Stimulated activated naive B cell treated with anti-CD40 and anti-IgM and Interleukin-4, amounts not matched to agents 10 μg/mL and 1 μg/mL and 100 μg/mL, for 72 hours (primary cell): ENCODE measurements at regions not wholly inside any gene's neighbourhood (a gene's known extent, or its start where the extent isn't known, plus 50 kb on each side); places are given as distances from the start of the nearest gene placed in this dataset.

ENCODE experiments used
- ATAC-seq, 2 donors: fragments of 150-1000 bp; cut with Tn5 transposase; replicated peaks; 2 replicates each; pipeline ENCODE4 v1.10.0; 2021; ENCODE audit warnings: moderate library complexity in 1 of 2
- DNase-seq: peaks from one replicate; pipeline ENCODE4 v3.0.0; 2021
- H3K27ac Mint-ChIP-seq: one replicate; pipeline ENCODE4 v1.8.0; 2022; ENCODE audit warnings: mild to moderate bottlenecking, mixed read lengths
- H3K27me3 Mint-ChIP-seq, 2 donors: one replicate each; pipeline ENCODE4 v1.8.0; 2022; ENCODE audit warnings: mixed read lengths in 2 of 2
- H3K36me3 Mint-ChIP-seq, 2 donors: one replicate each; pipeline ENCODE4 v1.8.0; 2022; ENCODE audit warnings: mixed read lengths in 2 of 2, mild to moderate bottlenecking in 1 of 2
- H3K4me1 Mint-ChIP-seq, 2 donors: one replicate each; pipeline ENCODE4 v1.8.0; 2022; ENCODE audit warnings: mixed read lengths in 2 of 2, mild to moderate bottlenecking in 1 of 2
- H3K4me3 Mint-ChIP-seq, 2 donors: one replicate each; pipeline ENCODE4 v1.8.0; 2022; ENCODE audit warnings: mild to moderate bottlenecking in 2 of 2, mixed read lengths in 2 of 2, moderate library complexity in 1 of 2
- H3K9me3 Mint-ChIP-seq, 2 donors: one replicate each; pipeline ENCODE4 v1.8.0; 2022; ENCODE audit warnings: mixed read lengths in 2 of 2, mild to moderate bottlenecking in 1 of 2

DNA sequence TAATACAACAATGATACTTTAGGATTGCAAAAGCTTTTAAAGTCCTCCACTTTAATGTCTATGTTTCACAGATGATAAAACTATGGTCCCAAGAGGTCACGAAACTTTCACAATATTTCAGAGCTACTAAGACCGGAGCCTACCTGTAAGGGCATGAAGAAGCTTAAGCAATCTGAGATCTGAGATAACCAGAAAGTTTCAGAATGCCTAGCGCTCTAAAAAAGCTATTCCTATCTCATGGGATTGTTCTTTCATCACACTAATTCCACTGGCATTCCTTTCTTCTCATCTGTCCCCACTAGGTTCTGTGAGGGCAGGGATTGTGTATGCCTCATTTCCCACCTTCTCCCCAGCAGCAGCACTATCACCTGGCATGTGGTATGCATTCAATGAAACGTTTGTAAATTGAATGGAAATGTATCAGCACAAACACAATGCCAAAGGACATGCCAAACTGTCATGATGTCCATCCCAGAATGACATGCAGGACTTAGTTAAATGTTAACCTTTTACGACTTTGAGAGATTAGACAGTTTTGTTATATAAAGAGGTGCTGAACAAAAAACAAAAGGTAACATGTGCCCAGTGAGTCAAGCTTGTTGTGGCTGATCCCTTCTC, 104.7 kb upstream of the NR2F2 start:
- peaks cover 5 to 6% of the 10 kb centered on the region in 2 donors for H3K9me3 Mint-ChIP-seq
- no peak overlapping the region for H3K27ac Mint-ChIP-seq
- no peak overlapping the region for H3K4me3 Mint-ChIP-seq
- H3K27me3 Mint-ChIP-seq, result no peaks in the 10 kb centered on the region
- H3K4me1 Mint-ChIP-seq, result no peaks in the 10 kb centered on the region
- ATAC-seq, result no peak
- H3K36me3 Mint-ChIP-seq, result no peaks in the 10 kb centered on the region
- no peak for DNase-seq

DNA sequence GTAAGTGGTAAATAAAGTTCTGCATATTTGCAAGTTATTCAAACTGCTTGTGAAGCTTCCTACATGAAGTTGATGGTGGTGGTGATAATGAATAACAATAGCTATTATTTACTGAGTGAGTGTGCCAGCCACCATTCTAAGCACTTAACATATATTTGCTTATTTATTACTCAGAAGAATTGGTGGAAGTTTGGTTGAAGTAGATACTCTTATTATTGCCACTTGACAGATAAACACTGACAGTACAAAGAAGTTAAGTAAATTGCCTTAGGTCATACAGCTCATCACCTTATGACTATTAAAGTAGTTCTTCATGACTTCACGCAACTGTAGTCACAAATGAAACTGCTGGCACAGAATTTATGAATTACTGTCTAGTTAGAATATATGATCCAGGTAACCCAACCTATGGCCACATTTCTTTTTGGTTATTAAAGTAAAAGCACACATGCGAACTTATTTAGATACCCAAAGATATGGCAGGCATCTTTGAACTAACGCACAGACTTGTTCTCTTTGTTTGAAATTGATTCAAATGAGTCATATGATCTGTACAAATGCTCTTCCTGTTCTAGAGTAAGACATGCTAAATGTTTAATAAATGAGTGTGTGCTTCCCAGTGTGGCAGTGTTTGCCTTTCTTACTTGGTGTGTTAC, 99.8 kb upstream of the NR2F2 start:
- Mint-ChIP-seq H3K4me3 (no peak overlapping the region), H3K27me3 (no peaks in the 10 kb centered on the region), H3K36me3 (no peaks in the 10 kb centered on the region), H3K9me3 (peaks cover 5 to 6% of the 10 kb centered on the region in 2 donors), H3K4me1 (no peaks in the 10 kb centered on the region), H3K27ac (no peak overlapping the region)
- ATAC-seq (no peak), DNase-seq (no peak)

DNA sequence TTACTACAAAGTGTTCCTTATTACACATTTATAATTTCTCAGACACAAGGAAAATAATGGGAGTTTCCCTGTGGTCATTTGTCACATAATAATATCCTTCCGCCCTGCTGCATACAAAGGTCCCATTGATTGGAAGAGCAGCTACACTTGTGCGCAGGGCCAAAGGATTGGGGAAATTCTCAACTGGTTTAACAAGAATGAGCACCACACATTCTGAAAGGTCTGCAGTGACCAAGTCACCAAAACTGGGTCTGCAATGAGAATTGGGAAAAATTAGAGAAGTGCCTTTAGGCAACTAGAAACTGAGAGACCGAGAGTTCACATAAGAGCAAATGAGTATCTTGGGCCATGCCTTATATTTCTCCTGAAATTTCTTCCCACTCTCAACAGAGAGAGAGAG, 98.2 kb upstream of the NR2F2 start:
- no peaks in the 10 kb centered on the region for H3K4me1 Mint-ChIP-seq
- H3K36me3 Mint-ChIP-seq, result no peaks in the 10 kb centered on the region
- no peaks in the 10 kb centered on the region for H3K27me3 Mint-ChIP-seq
- ATAC-seq (no peak), DNase-seq (no peak)
- peaks cover 5 to 6% of the 10 kb centered on the region in 2 donors for H3K9me3 Mint-ChIP-seq
- no peak overlapping the region for H3K27ac Mint-ChIP-seq
- no peak overlapping the region for H3K4me3 Mint-ChIP-seq

DNA sequence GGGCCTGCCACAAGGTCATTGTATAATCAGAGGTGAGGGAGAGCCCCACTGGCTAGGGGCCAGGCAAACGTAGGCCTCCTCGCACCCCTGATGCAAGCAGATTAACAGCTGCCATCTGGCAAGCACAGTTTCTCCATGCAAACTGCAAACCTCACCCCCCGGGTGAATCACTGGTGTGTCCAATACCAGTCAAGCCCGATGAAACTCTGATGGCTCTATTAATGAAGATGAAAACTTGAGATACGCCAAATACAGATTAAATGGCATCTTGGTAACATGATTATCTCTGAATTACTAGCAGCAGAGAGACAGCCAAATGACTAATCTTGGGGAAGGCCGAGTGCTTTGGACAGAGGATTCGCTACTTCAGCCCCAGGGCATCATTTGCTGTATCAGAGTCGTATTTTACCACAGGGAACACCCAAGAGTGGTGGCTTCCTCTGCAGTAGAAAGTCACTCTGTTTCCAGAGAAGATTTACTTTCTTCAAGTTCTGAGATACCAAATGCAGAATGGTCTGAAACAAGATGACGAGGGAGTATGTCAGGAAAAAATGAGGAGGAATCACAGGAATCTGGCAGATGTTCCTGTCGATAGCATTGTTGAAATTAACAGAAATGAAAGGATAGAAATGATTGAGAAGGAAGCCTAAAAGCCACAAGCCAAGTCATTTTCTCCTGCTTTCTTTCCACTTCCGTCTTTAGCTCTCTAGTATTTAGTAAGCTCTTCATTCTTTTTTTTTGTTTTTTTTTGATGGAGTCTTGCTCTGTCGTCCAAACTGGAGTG, 96.2 kb upstream of the NR2F2 start:
- no peak for DNase-seq
- Mint-ChIP-seq H3K4me3 (no peak overlapping the region), H3K36me3 (no peaks in the 10 kb centered on the region), H3K9me3 (peaks cover 0 to 2% of the 10 kb centered on the region in 2 donors), H3K27ac (no peak overlapping the region), H3K4me1 (no peaks in the 10 kb centered on the region), H3K27me3 (no peaks in the 10 kb centered on the region)
- no peak for ATAC-seq

DNA sequence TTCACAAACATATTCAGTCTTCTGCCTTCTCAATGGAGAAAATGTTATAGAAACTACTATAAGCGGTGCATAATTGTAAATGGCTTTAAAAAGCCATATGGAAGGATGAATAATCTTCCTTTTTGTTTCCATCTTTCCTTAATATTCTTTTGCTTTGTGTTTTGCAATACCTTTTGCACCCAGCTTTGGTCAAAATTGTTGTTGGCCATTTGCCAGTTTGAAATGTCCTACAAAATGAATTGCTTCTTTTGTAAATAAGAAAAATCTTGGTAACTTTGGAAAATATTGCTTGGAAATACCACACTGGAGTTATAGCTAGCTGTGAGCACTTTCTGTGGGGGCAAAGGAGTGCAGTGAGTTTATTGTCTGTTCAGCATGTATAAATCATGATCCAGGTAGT, 93.5 kb upstream of the NR2F2 start:
- H3K27ac Mint-ChIP-seq, result no peak overlapping the region
- H3K27me3 Mint-ChIP-seq, result no peaks in the 10 kb centered on the region
- no peaks in the 10 kb centered on the region for H3K36me3 Mint-ChIP-seq
- DNase-seq, result no peak
- H3K4me1 Mint-ChIP-seq, result no peaks in the 10 kb centered on the region
- no peak for ATAC-seq
- H3K9me3 Mint-ChIP-seq, result no peaks in the 10 kb centered on the region
- H3K4me3 Mint-ChIP-seq, result no peak overlapping the region

DNA sequence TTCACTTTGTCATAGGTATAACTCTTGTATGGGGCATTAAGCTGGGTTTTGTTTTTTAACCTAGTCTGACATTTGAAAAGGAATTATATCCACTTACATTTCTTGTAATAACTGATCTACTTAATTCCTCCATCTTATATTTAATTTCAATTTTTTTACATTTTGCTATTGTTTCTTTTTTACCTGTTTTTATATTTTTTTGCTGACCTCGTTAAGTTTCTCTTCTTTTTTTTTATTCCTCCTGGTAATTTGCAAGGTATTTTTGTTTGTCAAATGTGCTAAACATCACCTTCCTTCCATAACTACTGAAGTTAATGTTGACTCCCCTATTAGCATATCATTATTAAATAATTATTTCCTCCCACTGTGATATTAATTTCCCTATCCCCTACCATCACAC, 87.7 kb upstream of the NR2F2 start:
- ATAC-seq, result no peak
- H3K9me3 Mint-ChIP-seq, result peaks cover 7 to 10% of the 10 kb centered on the region in 2 donors
- H3K27ac Mint-ChIP-seq, result no peak overlapping the region
- H3K4me3 Mint-ChIP-seq, result no peak overlapping the region
- peaks cover 0 to 4% of the 10 kb centered on the region in 2 donors for H3K27me3 Mint-ChIP-seq
- H3K4me1 Mint-ChIP-seq, result no peaks in the 10 kb centered on the region
- DNase-seq, result no peak
- no peaks in the 10 kb centered on the region for H3K36me3 Mint-ChIP-seq

DNA sequence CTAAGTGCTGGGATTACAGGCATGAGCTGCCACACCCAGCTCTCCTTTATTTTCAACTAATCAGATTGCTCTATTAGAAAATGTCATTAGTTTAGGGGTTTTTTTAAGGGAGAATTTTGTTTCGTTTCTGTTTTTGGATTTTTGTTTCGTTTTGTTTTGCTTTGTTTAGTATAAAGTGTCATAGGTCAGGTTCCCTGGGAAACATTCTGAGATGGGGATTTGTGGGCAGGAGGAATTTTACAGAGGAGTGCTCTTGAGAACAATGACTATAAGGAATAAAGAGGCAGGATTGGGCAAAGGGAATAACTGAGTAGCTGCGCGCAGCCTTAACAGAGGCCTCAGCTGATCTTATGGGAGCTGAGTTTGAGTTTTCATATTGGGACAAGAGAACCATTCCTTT, 86.8 kb upstream of the NR2F2 start:
- H3K27ac Mint-ChIP-seq, result no peak overlapping the region
- H3K27me3 Mint-ChIP-seq, result peaks cover 0 to 4% of the 10 kb centered on the region in 2 donors
- ATAC-seq (no peak), DNase-seq (no peak)
- H3K4me3 Mint-ChIP-seq, result no peak overlapping the region
- no peaks in the 10 kb centered on the region for H3K4me1 Mint-ChIP-seq
- no peaks in the 10 kb centered on the region for H3K36me3 Mint-ChIP-seq
- peaks cover 7 to 10% of the 10 kb centered on the region in 2 donors for H3K9me3 Mint-ChIP-seq

DNA sequence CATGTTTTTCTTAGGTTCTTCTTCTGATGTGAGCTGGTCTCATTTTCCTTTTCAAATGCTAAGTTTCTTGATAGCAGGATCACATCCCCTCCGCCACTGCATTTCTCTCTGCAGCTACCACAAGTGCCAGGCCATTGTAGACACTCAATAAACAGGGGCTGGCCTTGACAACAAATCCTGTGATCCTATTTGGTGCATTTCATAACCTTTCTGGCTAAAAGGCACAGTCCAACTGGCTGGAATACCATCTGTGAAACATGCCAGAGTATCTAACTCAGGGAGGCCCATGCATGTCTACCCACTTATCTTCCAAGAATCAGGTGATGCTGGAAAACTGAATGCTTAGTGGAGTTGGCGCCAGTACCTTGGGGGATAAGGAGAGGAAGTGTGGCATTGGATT, 85.2 kb upstream of the NR2F2 start:
- Mint-ChIP-seq H3K9me3 (peaks cover 7 to 10% of the 10 kb centered on the region in 2 donors), H3K36me3 (no peaks in the 10 kb centered on the region), H3K27me3 (peaks cover 0 to 4% of the 10 kb centered on the region in 2 donors), H3K27ac (no peak overlapping the region), H3K4me1 (no peaks in the 10 kb centered on the region), H3K4me3 (no peak overlapping the region)
- ATAC-seq (no peak), DNase-seq (no peak)

DNA sequence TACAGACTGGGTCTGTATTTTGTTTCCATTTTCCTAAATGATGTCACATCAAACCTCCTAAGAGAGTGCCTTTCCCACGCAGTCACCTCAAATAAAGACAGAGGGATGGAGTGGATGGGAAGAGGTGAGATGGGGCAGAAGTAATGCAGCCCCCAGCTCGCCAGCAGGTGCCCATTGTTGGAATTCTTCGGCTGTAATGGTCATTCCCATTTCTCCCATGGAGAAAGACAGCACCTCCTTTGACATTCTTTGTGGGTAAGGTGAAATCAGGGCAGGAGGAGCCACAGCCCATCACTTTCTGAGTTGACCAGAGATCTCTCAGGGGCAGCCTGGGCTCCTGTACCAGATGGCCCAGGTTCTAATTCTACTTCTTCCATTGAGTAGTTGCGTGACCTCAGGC, 84.4 kb upstream of the NR2F2 start:
- Mint-ChIP-seq H3K36me3 (no peaks in the 10 kb centered on the region), H3K4me1 (no peaks in the 10 kb centered on the region), H3K4me3 (no peak overlapping the region), H3K27me3 (peaks cover 0 to 4% of the 10 kb centered on the region in 2 donors), H3K9me3 (peaks cover 7 to 10% of the 10 kb centered on the region in 2 donors), H3K27ac (no peak overlapping the region)
- DNase-seq (no peak), ATAC-seq (no peak)

DNA sequence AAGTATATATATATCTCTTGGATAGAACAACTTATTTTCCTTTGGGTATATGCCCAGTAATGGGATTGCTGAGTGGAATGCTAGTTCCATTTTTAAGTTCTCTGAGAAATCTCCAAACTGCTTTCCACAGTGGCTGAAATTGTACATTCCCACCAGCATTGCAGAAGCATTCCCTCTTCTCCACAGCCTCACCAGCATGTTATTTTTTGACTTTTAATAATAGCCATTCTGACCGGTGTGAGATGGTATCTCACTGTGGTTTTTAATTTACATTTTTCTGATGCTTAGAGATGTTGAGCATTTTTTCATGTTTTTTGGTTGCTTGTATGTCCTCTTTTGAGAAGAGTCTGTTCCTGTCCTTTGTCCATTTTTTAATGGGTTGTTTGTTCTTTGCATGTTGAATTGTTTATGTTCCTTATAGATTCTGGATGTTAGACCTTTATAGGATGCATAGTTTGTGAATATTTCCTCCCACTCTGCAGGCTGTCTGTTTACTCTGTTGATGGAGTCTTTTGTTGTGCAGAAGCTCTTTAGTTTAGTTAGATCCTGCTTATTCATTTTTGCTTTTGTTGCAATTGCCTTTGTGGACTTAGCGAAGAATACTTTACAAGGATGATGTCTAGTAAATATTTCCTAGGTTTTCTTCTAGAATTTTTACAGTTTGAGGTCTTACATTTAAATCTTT, 82.7 kb upstream of the NR2F2 start:
- no peaks in the 10 kb centered on the region for H3K36me3 Mint-ChIP-seq
- no peak overlapping the region for H3K4me3 Mint-ChIP-seq
- H3K4me1 Mint-ChIP-seq, result no peaks in the 10 kb centered on the region
- peaks cover 10% of the 10 kb centered on the region in 2 donors for H3K9me3 Mint-ChIP-seq
- peaks cover 4% of the 10 kb centered on the region in 2 donors for H3K27me3 Mint-ChIP-seq
- ATAC-seq (no peak), DNase-seq (no peak)
- H3K27ac Mint-ChIP-seq, result no peak overlapping the region

DNA sequence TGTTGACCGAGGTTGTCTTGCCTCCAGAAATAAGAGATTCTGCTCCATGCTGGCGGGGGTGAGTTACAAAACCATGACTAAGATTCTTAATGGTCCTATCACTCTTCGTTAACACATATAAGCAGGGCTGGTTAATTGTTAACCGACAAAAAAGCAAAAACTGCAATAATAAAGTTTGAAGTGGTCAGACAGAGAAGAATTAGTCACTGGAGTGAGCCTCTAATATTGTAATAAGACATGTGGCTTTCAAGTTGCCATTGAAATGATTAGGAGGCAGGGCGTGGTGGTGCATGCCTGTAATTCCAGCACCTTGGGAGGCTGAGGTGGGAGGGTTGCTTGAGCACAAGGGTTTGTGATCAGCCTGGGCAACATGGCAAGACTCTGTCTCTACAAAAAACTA, 78.4 kb upstream of the NR2F2 start:
- Mint-ChIP-seq H3K4me1 (no peaks in the 10 kb centered on the region), H3K36me3 (no peaks in the 10 kb centered on the region), H3K4me3 (no peak overlapping the region), H3K27me3 (peaks cover 0 to 4% of the 10 kb centered on the region in 2 donors), H3K9me3 (peaks cover 0 to 4% of the 10 kb centered on the region in 2 donors), H3K27ac (no peak overlapping the region)
- no peak for ATAC-seq
- no peak for DNase-seq

DNA sequence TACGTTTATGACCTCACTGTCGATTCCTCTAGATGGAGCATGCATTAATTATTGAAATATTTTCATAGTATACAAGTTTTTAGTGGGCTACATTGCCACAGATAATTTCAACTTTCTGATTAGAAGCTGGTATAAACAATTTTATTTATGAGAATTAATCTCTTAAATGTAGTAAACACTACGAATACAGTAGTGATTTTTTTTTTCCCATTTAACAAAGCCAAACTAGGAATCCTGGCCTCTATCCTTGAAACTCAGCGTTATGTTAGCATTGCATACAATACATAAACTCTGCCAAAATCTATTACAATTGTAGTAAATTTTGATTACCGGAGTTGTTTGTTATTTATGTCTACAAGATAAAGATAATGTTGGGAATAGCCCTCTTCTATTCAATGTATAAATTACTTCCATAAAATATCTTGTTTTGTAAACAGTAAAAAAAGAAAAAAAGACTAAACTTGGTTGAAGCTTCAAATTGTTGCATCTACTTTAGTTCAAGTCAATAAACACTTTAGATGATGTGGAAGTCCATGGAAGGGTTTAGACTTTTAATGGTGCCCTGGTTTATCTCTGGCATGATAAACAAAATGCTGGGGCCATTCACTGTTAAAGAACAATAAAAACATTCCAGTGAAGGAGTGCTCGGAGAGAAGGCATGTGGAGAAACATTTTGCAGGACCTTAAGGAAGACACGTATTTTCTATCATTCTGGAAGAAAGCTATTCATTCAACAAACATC, 77.3 kb upstream of the NR2F2 start:
- no peaks in the 10 kb centered on the region for H3K4me1 Mint-ChIP-seq
- ATAC-seq, result no peak
- H3K4me3 Mint-ChIP-seq, result no peak overlapping the region
- no peak for DNase-seq
- peaks cover 0 to 4% of the 10 kb centered on the region in 2 donors for H3K27me3 Mint-ChIP-seq
- no peak overlapping the region for H3K27ac Mint-ChIP-seq
- no peaks in the 10 kb centered on the region for H3K36me3 Mint-ChIP-seq
- peaks cover 0 to 3% of the 10 kb centered on the region in 2 donors for H3K9me3 Mint-ChIP-seq

DNA sequence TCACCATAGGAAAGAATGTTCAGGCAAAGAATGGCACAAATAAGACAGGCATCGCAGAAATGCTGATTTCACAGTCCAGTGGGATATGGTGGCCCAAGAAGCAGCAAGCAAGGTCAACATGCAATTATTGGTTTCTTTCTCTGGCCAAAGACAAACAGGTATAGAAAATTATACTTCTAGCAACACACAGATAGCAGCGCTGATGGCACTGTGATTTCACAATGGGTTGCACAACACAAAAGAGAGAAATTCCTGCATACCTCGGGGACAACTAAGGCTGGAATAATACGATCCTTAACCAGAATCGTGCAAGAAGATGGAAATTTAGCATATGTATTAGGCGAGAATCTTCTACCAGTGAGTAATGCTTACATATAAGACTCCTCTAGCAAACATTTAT, 76.3 kb upstream of the NR2F2 start:
- no peaks in the 10 kb centered on the region for H3K36me3 Mint-ChIP-seq
- peaks cover 0 to 3% of the 10 kb centered on the region in 2 donors for H3K9me3 Mint-ChIP-seq
- no peak overlapping the region for H3K4me3 Mint-ChIP-seq
- peaks cover 0 to 4% of the 10 kb centered on the region in 2 donors for H3K27me3 Mint-ChIP-seq
- ATAC-seq (no peak), DNase-seq (no peak)
- H3K27ac Mint-ChIP-seq, result no peak overlapping the region
- no peaks in the 10 kb centered on the region for H3K4me1 Mint-ChIP-seq

DNA sequence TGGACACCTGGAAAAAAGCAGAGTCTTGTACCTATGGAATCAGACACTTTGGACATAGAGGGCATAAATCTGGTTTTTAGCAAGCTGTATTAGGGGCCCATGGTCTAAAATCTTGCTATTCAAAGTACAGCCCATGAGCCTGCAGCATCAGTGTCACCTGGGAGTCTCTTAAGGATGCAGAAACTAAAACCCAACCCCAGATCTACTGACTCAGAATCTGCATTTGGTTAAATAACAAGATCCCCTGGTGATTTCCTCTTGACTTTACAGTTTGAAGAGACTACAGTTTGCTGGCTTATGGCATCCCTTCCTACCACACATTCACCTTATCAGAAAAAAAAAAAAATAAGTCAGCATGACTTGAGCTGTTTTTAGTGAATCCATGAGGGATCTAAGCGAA, 74.9 kb upstream of the NR2F2 start:
- no peak for DNase-seq
- peaks cover 0 to 4% of the 10 kb centered on the region in 2 donors for H3K27me3 Mint-ChIP-seq
- H3K4me1 Mint-ChIP-seq, result no peaks in the 10 kb centered on the region
- ATAC-seq, result no peak
- no peak overlapping the region for H3K4me3 Mint-ChIP-seq
- peaks cover 0 to 3% of the 10 kb centered on the region in 2 donors for H3K9me3 Mint-ChIP-seq
- no peaks in the 10 kb centered on the region for H3K36me3 Mint-ChIP-seq
- H3K27ac Mint-ChIP-seq, result no peak overlapping the region
